C4-2B (cell line): ENCODE measurements at regions not wholly inside any gene's neighbourhood (a gene's known extent, or its start where the extent isn't known, plus 50 kb on each side); places are given as distances from the start of the nearest gene placed in this dataset.

Experiments
- H3K27ac ChIP-seq: fragments of 450-650 bp; 2 replicates; pipeline ENCODE4 v1.5.1; 2017
- ZFX ChIP-seq: fragments of 450-650 bp; IDR thresholded peaks from 2 replicates; pipeline ENCODE4 v1.6.1; 2017
- TF ChIP-seq, protein P1 (sequence below): fragments of 450-650 bp; conservative IDR thresholded peaks from 2 replicates; pipeline ENCODE4 v1.5.1; 2017; ENCODE audit warnings: mild to moderate bottlenecking

DNA sequence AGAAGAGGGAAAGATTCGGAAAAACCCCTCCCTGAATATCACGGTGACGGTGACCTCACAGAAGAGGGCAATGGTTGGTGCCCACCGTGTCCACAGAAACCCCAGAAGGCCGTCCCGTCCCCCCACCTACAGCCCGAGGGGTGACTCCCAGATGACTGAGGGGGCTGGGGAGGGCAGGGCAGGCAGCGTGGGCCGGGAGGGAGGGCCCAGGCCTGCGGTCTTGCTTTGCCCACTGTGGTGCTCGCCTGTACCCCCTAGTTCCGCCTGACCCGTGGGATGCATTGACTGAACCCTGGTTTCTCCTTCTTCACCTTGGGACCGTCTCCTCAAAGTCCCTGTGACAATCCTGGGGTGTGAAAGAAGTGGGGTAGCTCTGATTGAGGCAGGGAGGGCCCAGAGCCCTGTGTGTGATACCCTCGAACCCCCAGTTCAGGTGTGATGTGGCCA lies 526.7 kb downstream of the BRD1 start:
- TF ChIP-seq ZFX, result no peak
- TF ChIP-seq, protein P1, sequence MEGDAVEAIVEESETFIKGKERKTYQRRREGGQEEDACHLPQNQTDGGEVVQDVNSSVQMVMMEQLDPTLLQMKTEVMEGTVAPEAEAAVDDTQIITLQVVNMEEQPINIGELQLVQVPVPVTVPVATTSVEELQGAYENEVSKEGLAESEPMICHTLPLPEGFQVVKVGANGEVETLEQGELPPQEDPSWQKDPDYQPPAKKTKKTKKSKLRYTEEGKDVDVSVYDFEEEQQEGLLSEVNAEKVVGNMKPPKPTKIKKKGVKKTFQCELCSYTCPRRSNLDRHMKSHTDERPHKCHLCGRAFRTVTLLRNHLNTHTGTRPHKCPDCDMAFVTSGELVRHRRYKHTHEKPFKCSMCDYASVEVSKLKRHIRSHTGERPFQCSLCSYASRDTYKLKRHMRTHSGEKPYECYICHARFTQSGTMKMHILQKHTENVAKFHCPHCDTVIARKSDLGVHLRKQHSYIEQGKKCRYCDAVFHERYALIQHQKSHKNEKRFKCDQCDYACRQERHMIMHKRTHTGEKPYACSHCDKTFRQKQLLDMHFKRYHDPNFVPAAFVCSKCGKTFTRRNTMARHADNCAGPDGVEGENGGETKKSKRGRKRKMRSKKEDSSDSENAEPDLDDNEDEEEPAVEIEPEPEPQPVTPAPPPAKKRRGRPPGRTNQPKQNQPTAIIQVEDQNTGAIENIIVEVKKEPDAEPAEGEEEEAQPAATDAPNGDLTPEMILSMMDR, result no peak
- no peak overlapping the region for H3K27ac ChIP-seq

DNA sequence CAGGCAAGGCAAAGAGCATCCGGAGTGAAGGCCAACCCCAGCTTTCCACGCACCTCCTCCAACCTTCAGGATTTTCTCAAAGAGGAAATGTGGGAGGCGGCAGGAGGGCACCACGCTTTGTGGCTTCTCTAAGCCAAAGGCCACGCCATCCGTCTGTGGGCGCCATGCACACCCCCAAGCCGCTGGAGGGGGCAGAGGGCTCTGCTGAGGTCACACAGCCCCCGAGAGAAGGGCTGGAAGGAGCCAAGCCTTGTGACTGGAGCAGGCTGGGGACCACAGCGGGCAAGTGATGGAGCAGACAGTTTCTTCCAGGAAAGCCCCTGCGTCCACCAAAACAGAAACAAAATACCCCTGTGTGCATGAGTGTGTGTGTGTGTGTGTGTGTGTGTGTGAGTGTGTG lies 527.4 kb downstream of the BRD1 start:
- TF ChIP-seq, protein P1, result no peak
- no peak overlapping the region for H3K27ac ChIP-seq

DNA sequence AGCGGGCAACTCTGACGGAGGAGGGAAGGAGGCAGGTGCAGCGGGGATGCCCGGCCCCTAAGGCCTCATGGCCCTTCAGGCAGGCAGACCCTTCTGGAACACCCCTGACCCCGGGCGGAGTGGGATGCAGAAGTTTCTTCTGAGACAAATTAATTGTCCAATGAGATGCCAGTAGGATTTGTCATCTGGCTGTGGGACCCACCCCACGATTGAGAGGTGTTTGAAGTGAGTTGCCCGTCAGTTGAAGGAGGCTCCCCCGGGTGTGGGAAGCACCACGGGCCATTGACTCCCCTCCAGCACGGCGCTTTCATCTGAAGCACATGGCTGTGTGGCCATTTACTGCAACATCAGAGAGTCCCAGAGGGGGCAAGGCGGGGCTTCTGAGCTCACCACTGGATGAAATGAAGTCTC lies 527.8 kb downstream of the BRD1 start:
- TF ChIP-seq, protein P1, result no peak
- no peak for TF ChIP-seq ZFX
- H3K27ac ChIP-seq, result no peak overlapping the region

DNA sequence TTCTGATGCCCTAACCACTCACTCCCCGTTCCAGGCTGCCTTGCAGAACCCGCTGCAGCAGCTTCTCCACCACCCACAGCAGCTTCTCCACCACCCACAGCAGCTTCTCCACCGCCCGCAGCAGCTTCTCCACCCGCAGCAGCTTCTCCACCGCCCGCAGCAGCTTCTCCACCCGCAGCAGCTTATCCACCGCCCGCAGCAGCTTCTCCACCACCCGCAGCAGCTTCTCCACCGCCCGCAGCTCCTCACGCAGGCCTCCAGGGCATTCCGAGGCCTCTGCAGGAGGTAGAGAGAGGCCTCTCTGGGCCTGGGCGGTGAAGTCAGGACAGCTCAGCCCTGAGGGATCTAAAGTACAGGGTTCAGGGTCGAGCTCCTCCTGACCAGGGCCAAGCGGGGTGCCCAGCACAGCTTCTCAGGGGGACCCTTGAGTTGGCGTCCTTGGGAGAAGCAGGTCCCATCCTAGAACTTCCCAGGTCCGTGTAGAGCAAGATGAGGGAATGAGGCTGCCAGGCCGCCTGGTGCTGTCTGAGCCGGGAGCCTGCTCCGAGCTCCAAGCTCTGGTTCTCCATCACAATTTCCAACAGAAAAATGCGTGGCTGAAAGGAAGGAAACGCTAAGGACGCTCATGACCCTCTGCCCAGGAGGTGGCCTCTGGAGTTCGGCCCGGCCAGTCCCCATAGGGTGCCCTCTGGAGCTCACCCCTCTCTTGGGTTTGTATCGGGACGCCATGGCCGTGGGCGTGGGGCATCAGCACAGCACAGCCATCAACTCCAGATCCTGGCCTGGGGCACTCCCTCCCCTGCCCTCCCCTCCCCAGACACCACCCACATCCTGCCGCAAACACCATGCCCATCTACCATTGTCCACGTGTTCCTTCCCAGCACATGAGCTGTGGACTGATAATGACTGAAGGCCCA lies 528.6 kb downstream of the BRD1 start:
- no peak for TF ChIP-seq ZFX
- TF ChIP-seq, protein P1, result no peak
- H3K27ac ChIP-seq, result no peak overlapping the region

DNA sequence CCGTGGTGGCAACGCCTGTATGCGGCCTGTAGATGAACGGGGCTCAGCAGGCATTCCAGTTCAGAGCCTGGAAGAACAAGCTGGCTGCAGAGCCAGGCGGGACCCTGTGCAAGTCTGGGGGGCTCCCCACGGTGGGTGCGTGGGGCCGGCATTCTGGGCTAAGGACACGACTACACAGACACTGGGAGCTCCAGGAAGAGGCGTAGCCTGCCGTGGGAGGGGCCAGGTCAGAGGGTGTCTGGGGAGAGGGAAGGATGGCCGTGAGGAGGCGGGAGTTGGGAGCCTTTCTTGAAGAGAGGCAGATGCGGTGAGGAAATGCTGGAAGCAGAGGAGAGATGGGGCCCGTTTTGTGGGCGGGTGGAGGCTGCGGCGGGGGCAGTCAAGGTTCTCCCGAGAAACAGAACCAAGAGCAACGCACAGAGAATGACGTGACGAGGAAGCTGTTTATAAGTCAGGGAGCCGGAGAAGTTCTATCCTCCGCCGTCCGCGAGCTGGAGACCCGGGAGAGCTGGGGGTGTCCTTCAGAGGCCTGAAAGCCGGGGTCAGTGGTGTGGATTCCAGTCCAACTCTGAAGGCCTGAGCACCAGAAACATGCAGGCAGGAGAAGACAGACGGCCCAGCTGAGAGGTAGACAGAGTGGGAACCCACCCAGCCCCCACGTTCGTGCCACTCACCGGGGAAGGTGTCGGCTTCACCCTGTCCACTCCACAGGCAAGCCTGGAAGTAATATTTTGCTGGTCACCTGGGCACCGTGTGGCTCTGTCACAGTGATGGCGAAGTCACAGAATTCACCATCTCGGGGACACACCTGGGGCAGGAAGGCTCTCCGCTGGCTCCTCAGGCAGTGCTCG lies 529.6 kb downstream of the BRD1 start:
- no peak overlapping the region for H3K27ac ChIP-seq
- TF ChIP-seq, protein P1, result no peak
- TF ChIP-seq ZFX, result no peak

DNA sequence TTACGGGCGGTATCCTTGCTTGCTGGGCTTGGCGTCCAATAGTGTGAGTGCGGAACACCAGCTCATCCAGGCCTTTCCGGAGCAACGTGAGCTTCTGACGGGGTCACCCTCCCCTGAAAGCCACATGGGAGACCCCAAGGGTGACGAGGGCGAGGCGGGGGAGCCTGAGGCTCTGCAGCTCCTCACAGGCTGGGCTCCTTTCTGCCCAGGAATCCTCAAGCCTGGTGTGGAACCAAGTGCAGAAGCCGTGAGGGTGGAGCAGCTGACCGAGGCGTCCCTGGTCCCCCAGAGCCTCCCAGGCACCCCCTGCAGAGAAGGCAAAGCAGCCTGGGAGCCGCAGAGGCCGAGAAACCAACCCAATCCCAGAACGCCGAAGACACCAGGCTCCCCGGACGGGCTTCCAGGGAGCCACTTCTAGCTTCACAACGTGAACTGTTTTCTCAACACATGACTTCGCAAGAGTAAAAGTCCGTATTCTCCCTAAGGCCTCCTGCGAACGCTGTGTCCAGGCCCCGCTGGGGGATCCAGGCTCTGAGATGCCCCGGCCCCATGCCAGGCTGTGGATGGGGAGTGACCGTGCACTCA lies 530.3 kb downstream of the BRD1 start:
- H3K27ac ChIP-seq, result no peak overlapping the region
- no peak for TF ChIP-seq ZFX
- TF ChIP-seq, protein P1, result no peak
